Activated CD8-positive, alpha-beta memory T cell treated with anti-CD3 and anti-CD28 coated beads for 48 hours (primary cell): ENCODE measurements at regions not wholly inside any gene's neighbourhood (a gene's known extent, or its start where the extent isn't known, plus 50 kb on each side); places are given as distances from the start of the nearest gene placed in this dataset.
"Not testable (repeated sequence)": the region's sequence is repeated elsewhere in the genome, so short reads cannot be mapped to it uniquely, and the experiment has no call there.

Source experiments
- DNase-seq, 3 experiments: peaks; one replicate each; pipeline ENCODE4 v3.0.0-alpha.2; 2020; ENCODE audit warnings: low read depth in 2 of 3, low spot score in 2 of 3

DNA sequence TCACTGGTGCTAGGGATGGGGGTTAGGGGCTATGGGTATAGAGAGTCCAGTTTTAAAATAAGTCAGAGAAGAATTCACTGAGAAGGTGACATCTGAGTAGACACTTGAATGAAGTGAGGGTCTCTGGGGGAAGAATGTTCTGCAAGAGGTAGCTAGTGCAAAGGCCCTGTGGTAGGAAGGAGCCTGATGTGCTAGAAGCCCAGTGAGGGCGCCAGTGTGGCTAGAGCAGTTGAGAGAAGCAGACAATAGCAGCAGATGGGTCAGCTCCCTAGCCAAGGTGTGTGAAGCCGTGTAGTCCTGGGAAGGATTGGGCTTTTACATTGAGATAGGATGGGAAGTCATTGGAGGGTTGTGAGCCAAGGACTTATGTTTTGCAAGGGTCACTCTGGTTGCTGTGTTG lies 105.8 kb upstream of the PELI1 start:
- DNase-seq: no peak

DNA sequence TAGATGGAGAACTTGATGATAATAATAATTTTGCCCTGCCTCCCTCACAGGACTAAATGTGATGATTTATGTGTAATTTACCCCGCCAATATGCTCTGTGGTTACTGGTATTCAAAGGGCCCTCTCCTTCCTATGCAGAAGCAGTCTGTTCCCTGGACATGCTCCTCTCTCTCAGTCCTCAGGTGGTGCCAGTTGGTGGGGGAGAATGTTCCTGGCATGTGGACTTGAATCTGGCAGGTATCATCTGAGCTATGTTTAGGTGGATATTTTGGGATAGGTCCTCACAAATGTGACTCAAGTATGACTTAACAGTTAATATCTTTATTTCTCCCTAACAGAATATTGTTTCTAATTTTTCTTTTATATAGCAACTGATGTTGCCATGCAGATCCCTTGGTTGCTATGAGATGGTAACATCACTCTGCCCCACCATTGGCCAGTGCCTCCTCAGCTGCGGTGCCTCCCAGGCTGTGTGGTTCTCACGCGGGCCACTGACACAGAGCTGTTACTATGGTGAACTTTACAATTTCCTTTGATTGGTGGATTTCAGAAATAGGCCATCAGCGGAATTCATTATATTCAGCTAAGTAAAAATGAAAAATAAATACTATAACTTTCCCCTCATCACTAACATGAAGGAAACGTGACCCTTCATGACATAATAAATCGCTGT lies 106.7 kb upstream of the PELI1 start:
- no peak for DNase-seq

- DNase-seq: no peak
Observed at GRCh38 chr2:64251497-64252250, 107.5 kb upstream of the PELI1 start.

DNA sequence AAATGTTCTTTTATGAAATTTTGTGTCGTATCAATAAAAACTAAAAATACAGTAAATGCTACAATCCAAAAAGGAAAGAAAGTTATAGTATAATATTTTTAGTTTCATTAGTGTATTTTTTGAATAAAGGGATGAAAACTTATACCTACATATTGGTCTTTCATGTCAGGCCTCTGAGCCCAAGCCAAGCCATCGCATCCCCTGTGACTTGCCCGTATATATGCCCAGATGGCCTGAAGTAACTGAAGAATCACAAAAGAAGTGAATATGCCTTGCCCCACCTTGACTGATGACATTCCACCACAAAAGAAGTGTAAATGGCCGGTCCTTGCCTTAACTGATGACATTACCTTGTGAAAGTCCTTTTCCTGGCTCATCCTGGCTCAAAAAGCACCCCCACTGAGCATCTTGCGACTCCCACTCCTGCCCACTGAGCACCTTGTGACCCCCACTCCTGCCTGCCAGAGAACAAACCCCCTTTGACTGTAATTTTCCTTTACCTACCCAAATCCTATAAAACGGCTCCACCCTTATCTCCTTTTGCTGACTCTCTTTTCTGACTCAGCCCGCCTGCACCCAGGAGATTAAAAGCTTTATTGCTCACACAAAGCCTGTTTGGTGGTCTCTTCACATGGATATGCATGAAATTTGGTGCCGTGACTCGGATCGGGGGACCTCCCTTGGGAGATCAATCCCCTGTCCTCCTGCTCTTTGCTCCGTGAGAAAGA lies 108.2 kb upstream of the PELI1 start:
- DNase-seq: not testable (repeated sequence)

GRCh38 chr2:64253421-64253820 lies 109.2 kb upstream of the PELI1 start:
- not testable (repeated sequence) for DNase-seq

- no peak for DNase-seq
Observed at GRCh38 chr2:64258566-64258965, 114.3 kb upstream of the PELI1 start.

GRCh38 chr2:64259312-64259711 lies 115.1 kb upstream of the PELI1 start:
- DNase-seq: no peak

DNA sequence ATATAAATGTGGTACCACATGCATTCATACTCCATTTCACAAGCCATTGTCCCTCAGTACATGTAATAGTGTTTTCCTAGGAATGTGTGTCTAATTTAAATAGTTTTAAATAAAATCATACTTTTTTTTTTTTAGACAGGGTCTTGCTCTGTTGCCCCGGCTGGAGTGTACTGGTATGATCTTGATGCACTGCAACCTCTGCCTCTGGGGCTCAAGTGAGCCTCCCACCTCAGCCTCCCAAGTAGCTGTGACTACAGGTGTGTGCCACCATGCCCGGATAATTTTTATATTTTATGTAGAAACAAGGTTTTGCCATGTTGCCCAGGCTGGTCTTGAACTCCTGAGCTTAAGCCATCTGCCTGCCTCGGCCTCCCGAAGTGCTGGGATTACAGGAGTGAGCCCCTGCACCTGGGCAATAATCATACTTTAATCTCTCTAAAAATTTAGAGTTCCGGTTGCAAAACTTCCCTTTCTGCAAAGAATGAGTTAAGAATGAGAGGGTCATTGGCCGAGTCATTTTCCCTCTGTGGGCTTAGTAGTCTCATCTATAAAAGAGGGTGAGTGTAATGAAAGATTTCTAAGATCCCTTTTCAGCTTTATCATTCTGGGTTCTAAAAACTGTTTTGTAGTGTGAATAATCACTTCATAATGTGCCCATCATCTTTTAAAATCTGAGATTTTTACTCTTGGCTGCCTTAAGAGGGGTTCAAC lies 116.0 kb upstream of the PELI1 start:
- no peak for DNase-seq

DNA sequence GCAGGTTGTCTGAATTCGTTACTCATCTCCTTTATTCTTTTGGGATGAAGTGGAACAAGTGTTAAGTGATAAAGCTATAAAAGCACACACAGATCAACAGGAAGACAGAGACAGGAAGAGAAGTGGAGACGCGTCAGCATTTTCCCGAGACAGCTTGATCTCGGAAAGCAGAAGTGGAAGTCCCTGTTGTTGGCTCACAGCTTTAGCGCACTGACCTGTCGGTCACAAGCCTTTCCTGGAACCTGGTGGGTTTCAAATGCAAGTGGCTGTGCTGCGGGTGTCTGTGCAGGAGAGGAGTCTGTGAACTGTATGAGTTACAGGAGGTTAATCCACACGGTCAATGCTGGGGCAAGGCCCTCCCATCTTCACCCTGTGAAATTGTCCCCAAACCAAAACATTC lies 116.6 kb upstream of the PELI1 start:
- no peak for DNase-seq

DNA sequence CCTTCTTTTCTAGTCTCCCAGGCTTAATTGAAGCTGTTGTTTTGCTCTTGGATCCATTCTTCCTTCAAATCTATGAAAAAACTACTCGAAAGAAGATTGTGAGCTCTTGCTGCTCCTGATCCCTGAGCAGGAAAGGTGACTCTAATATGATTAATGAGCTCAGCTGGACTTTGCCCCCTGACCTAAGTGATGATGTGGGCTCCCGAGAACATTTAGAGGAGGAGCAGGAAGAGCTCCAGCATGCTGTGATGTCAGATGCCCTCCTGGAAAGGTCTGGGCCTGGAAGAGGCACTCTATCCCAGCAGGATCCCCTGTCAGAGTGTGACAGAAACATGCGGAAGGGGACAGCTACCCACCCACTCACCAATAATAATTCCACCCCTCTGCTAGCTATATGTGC lies 117.9 kb upstream of the PELI1 start:
- no peak for DNase-seq

DNA sequence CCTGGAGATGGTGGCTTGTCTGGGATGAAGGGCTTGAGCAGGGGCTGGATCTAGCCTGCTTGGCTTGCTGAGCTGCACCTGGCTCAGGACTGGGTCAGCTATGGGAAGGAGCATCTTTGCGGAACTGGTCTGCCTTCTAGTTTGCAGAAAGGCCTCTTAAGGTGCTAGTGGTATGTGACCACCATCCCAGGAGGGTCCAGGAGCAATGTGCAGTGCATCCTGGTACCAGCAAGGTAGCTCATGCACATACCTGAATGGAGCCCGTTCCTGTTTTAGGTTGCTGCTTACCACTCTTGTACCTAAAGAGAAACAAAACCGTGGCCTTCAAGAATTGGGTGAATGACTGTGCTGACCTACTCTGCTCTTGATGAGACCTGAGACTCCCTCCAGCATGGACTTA lies 118.6 kb upstream of the PELI1 start:
- no peak for DNase-seq

DNA sequence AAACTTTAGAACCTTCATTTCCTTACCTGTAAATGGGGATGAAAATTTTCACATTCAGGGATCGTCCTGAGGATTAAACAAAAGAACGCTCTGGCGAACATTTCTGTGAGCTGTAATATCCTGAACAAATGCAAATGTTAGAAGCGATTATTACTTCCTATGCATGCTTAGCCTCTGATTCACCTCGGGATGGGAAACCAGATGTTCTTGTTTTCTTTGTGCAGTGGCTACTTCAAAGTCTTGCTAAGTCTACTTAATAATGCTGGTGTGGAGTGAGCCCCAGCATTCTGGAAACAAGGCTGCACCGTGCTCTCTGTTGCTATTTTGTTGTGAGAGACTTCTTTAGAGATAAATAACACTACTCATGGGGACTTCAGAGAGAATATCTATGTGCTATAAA lies 119.1 kb upstream of the PELI1 start:
- DNase-seq: no peak

DNA sequence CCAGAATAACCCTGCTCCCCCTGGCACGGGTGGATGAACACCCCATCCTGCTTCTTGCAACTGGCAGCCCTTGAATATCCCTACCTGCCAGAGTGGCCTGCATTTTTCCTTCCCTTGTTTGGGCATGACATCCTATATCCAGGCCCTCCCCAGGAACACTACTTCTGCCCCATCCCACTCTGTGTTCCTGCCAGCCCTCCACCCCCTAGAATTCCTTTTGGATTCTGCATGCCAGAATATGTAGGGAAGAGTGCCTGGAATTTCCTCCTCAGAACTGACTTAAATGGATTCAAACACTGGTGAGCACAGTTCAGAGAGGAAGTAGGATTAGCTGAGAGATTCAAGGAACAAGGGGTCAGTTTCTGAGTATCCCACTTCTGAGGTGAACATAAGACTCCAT lies 123.5 kb upstream of the PELI1 start:
- no peak for DNase-seq

- no peak for DNase-seq
Observed at GRCh38 chr2:64268330-64269048, 124.3 kb upstream of the PELI1 start.

DNA sequence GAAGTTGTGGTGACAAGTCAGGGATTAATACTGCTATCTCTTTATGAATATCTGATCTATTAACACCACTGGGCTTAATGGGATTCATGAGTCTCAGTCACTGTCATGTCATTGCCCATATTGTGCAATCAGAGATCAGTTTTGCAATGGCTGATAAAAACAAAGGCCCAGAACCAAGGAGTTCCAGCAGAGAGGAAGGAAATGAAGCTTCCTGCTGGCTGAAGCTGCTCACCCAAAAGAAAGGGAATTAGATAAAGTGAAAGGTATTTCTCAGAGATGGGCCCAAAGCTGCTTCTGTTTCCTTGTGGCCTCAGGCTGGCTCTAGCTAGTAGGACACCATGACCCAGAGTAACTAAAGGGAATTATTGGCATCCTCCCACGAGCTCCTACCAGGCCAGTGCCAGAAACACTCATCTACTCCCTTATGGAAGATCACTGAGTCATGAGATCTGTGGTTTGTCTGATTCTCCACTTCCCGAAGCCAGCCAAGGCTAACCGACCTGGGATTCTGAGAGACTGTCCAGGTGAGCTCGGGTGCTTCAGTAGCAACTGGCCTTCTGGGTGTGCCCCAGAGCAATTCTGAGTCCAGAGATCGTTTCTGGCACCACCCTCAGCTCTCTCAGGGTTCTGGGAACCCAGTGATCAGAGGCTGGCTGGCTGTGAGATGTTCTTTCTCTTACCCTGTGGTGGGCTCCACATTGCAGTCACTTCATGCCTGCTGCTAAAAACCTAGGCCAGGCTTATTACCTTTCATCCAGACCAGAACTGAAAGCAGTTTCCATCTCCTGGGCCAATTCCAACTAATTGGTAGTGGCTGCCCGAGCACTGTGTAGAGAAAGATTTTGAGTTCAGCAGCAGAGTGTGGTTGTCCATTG lies 129.5 kb upstream of the PELI1 start:
- no peak for DNase-seq

GRCh38 chr2:64274399-64275173 lies 130.4 kb upstream of the PELI1 start:
- no peak for DNase-seq

GRCh38 chr2:64275174-64275466 lies 130.9 kb upstream of the PELI1 start:
- DNase-seq: no peak

DNA sequence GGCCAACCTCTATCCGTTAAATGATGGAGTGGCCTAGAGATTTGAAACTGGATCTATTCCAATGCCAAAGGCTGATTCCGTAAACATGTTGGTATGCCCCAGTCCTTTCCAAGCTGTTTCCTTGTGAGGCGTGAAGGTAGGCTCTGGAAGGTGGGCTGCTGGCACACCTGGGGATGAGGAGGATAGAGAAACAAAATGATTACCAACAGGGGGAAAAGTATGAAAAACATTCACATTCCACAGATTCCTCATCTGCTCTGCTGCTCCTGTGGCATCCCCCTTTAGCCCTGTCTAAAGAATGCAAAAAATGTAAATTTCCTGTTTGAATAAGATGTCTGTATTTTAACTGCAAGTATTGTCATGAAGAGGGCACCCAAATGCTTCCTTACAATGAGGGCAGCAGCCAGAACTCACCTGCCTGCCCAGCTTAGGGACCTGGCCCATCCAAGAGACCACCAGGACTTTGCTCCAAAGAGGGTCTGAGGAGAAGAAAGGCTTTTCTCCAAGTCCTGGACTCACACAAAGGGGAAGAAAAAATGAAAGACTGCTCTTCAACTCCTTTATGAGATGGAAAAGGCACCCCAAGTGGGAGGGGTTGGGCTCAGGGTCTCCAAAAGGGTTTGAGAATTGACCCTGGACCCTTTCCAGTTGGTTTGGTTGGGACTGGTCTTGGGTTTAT lies 132.3 kb upstream of the PELI1 start:
- DNase-seq: no peak
